ENCODE measurements at regions not wholly inside any gene's neighbourhood (a gene's known extent, or its start where the extent isn't known, plus 50 kb on each side); places are given as distances from the start of the nearest gene placed in this dataset.

DNA sequence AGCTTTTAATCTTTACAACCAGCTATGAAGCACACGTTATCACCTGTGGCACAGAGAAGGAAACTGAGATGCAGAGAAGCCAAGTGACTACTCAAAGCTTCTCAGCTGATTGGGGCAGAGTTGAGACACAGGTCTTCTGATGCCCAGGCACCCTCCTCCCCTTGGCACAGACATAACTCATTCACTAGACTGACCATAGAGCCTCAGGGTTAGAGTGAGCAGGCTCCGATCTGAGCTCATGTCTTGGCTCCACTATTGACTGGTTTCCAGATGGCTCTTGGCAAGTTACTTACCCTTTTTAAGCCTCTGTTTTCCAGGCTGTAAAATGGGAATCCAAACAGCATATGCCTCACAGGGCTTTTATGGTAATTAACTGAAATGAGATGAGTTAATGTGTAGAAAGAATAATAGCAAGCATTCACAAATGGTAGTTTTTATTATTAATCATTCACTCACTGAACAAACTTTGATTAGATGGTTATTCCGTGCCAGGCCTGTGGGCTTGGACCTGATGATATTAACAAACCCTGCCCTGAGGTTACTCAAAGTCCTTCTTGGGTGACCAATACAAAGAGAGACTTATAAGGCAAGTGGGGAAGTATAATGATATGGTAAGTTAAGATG is 184.3 kb downstream of the ANXA2 start:
- FAIRE-seq (no peak), ATAC-seq (no peak), DNase-seq (ENCODE audit: low read depth, low spot score) (no peak)
- Histone ChIP-seq H4K20me1 (ENCODE audit: control insufficient read depth, insufficient read depth) (no peaks in the 10 kb centered on the region), H2AFZ (ENCODE audit: control insufficient read depth, low read depth, low read length) (no peak overlapping the region), H3K27ac (ENCODE audit: control insufficient read depth, insufficient read depth) (no peak overlapping the region), H3K4me3 (no peak overlapping the region), H3K4me2 (ENCODE audit: control insufficient read depth, insufficient read depth) (no peak overlapping the region), H3K9ac (ENCODE audit: control insufficient read depth, insufficient read depth, low read length) (no peak overlapping the region), H3K9me3 (replicated peaks; ENCODE audit: control insufficient read depth, insufficient read depth, low read length) (no peaks in the 10 kb centered on the region), H3K36me3 (ENCODE audit: control insufficient read depth in 2 of 2, insufficient read depth in 2 of 2, low read length in 1 of 2) (no peaks in the 10 kb centered on the region), H3K27me3 (replicated peaks in 1 of 2; ENCODE audit: control insufficient read depth in 2 of 2, insufficient read depth in 2 of 2, low read length in 1 of 2) (no peaks in the 10 kb centered on the region; a peak in 1 of 4 replicates), H3K4me1 (ENCODE audit: control insufficient read depth, insufficient read depth, low read length) (no peaks in the 10 kb centered on the region), H3K79me2 (ENCODE audit: control insufficient read depth, insufficient read depth, low read length) (no peaks in the 10 kb centered on the region)
- intact Hi-C loops (cut with micrococcal nuclease; ENCODE audit: unreplicated experiment): no loop called here
- SMC1A ChIA-PET (ENCODE audit: uncharacterized antibody, unreplicated experiment): interaction anchor here (0.5 to 1.1 kb wide), 2 partner anchors 10 to 75 kb away, joined by 3 read pairs; no protein-coding TSS in a partner anchor
- POLR2A ChIA-PET: no interaction called here
- no TSS peak for BruUV-seq (replicated peaks)
- CTCF ChIA-PET: no interaction called here
- WGBS (ENCODE audit: insufficient coverage, insufficient replicate concordance, low lambda C conversion rate, missing lambda C conversion rate): 19% methylated on average over 3 of the region's 3 CpGs
- in situ Hi-C loops (cut with MboI): no loop called here
- RAD21 ChIA-PET (ENCODE audit: unreplicated experiment): no interaction called here
- TF ChIP-seq, protein P1, sequence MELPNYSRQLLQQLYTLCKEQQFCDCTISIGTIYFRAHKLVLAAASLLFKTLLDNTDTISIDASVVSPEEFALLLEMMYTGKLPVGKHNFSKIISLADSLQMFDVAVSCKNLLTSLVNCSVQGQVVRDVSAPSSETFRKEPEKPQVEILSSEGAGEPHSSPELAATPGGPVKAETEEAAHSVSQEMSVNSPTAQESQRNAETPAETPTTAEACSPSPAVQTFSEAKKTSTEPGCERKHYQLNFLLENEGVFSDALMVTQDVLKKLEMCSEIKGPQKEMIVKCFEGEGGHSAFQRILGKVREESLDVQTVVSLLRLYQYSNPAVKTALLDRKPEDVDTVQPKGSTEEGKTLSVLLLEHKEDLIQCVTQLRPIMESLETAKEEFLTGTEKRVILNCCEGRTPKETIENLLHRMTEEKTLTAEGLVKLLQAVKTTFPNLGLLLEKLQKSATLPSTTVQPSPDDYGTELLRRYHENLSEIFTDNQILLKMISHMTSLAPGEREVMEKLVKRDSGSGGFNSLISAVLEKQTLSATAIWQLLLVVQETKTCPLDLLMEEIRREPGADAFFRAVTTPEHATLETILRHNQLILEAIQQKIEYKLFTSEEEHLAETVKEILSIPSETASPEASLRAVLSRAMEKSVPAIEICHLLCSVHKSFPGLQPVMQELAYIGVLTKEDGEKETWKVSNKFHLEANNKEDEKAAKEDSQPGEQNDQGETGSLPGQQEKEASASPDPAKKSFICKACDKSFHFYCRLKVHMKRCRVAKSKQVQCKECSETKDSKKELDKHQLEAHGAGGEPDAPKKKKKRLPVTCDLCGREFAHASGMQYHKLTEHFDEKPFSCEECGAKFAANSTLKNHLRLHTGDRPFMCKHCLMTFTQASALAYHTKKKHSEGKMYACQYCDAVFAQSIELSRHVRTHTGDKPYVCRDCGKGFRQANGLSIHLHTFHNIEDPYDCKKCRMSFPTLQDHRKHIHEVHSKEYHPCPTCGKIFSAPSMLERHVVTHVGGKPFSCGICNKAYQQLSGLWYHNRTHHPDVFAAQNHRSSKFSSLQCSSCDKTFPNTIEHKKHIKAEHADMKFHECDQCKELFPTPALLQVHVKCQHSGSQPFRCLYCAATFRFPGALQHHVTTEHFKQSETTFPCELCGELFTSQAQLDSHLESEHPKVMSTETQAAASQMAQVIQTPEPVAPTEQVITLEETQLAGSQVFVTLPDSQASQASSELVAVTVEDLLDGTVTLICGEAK (IDR thresholded peaks at IDR 0.05; ENCODE audit: borderline replicate concordance): no peak
- no peak for TF ChIP-seq SMAD1 (IDR thresholded peaks at IDR 0.05; ENCODE audit: low read depth, partially characterized antibody)
- no peak for TF ChIP-seq JUND (IDR thresholded peaks at IDR 0.05; ENCODE audit: low read depth, low read length)
- no peak for TF ChIP-seq TCF7 (IDR thresholded peaks at IDR 0.05; ENCODE audit: borderline replicate concordance)
- no peak for TF ChIP-seq ZNF217 (IDR thresholded peaks at IDR 0.05)
- no peak for TF ChIP-seq CREM (IDR thresholded peaks at IDR 0.05; ENCODE audit: low read depth)
- TF ChIP-seq, protein P2, sequence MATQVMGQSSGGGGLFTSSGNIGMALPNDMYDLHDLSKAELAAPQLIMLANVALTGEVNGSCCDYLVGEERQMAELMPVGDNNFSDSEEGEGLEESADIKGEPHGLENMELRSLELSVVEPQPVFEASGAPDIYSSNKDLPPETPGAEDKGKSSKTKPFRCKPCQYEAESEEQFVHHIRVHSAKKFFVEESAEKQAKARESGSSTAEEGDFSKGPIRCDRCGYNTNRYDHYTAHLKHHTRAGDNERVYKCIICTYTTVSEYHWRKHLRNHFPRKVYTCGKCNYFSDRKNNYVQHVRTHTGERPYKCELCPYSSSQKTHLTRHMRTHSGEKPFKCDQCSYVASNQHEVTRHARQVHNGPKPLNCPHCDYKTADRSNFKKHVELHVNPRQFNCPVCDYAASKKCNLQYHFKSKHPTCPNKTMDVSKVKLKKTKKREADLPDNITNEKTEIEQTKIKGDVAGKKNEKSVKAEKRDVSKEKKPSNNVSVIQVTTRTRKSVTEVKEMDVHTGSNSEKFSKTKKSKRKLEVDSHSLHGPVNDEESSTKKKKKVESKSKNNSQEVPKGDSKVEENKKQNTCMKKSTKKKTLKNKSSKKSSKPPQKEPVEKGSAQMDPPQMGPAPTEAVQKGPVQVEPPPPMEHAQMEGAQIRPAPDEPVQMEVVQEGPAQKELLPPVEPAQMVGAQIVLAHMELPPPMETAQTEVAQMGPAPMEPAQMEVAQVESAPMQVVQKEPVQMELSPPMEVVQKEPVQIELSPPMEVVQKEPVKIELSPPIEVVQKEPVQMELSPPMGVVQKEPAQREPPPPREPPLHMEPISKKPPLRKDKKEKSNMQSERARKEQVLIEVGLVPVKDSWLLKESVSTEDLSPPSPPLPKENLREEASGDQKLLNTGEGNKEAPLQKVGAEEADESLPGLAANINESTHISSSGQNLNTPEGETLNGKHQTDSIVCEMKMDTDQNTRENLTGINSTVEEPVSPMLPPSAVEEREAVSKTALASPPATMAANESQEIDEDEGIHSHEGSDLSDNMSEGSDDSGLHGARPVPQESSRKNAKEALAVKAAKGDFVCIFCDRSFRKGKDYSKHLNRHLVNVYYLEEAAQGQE (IDR thresholded peaks at IDR 0.05; ENCODE audit: low read depth, low read length): no peak
- TF ChIP-seq, protein P3, sequence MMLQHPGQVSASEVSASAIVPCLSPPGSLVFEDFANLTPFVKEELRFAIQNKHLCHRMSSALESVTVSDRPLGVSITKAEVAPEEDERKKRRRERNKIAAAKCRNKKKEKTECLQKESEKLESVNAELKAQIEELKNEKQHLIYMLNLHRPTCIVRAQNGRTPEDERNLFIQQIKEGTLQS (IDR thresholded peaks at IDR 0.05; ENCODE audit: borderline replicate concordance, extremely low read depth, low read depth, low read length): no peak
- no peak for TF ChIP-seq ATF7 (IDR thresholded peaks at IDR 0.05; ENCODE audit: low read depth)

Data from GM12878 (cell line).